Skin of body (tissue), 1 donor: ENCODE measurements at regions not wholly inside any gene's neighbourhood (a gene's known extent, or its start where the extent isn't known, plus 50 kb on each side); places are given as distances from the start of the nearest gene placed in this dataset.
"Not testable (repeated sequence)": the region's sequence is repeated elsewhere in the genome, so short reads cannot be mapped to it uniquely, and the experiment has no call there.

ENCODE experiments used
- DNase-seq: peaks from one replicate; lab custom pipeline; 2025; lab: John Stamatoyannopoulos, UW

DNA sequence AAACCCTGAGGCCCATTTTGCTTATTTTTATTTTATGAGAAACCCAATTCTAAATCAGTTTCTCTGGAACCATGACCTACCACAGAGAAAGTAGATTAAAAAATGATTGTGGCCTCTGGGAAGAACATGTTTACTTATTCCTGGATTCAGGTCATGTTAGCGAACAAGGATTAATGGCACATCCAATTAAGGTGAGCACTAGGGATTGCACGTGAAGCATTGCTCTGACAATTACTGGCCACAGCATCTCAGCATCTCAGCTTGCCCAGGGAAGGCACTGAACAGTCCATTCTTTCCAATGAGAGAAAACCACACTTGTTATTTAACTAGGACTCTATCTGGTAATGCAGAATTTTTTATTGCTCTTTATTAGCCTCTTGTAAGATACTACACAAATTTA lies 119.8 kb downstream of the ZNF330 start:
- DNase-seq = no peak

DNA sequence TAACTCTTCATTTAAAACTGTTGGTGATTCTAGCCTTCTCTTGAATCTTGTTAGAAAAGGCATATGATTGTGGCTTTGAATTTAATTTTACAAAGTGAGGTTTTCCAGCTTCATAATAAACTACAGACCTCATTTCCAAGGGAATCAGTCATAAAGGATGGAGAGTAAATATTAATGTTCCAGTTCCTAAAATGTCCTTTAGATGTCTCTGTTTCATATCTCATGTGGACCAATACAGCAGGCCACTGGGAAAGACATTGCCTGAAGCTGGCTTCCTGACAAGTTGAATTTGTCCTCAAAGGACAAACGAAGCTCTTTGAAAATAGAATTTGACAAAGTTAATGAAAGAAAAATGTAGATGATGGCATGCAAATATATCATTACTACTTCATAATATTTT lies 125.4 kb downstream of the ZNF330 start:
- DNase-seq = peak; percentile 65

DNA sequence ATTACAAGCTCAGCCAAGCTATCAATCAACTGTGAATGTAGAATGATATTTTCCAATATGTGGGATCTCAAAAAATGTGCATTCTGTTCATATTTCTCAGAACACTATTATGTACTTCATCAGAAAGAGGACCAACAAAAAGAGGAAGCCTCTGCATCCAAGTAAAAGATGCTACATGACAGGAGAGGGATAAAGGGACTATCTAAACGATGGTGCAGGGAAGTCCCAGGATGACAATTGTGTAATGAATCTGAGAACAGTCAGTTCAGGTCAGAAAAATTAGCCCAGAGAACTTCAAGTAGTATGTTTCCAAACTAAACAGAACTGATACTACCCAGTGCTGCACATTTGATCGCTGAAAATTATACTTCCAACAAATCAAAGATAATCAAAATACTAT lies 127.0 kb downstream of the ZNF330 start:
- DNase-seq = no peak

DNA sequence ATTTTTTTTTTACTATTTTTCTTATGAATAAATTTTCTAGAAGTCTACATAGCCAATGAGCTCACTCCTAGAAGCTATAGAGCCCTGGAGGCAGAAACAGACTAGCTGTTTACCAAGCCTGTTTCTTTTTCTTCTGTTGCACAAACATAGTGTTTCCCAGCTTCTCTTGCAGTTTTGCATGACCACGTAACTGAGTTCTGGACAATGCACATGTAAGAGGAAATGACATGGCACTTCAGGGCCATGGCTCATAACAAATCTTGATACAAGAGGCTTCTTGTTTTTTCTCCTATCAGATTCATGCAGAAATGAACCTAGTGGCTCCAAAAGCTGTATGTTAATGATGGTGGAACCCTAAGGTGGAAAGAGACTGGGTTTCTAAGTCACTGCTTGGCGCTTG lies 127.4 kb downstream of the ZNF330 start:
- DNase-seq = no peak

DNA sequence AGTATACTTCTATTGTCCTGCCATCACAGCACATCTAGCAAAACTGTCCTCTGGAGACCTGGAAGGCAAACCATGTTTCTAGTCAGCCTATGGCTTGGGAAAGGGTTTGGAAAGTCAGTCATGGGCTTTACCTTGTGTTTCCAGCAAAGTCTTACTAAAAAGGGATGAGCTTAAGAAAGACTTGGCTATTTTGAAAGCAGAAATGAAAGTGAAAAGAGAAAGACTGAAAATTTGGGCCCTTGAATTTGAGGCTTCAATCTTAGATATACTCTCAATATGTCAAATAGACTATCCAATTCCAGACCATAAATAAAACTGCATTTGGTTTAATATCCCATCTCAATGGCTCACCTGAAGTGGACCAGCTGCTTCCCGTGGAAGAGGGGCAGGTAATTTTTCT lies 127.9 kb downstream of the ZNF330 start:
- DNase-seq = no peak

DNA sequence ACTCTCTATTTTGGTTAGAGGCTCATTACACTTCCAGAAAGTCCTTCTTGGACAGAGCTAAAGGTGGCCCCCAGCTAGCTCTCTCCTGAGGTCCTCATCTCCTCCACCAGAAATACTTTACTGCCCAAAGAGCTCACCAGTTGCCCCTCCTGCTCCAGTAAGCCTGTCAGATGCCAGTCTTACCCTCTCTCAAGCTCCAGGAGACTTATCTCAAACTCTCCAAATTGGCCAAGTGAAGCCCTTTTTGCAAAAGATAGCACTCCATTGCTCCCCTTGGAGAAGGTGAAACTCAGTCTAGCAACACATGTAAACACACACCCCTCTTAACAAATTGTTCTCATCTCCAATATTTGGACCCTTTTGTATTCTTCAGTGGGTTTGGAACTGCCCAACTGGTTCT lies 128.5 kb downstream of the ZNF330 start:
- no peak for DNase-seq

DNA sequence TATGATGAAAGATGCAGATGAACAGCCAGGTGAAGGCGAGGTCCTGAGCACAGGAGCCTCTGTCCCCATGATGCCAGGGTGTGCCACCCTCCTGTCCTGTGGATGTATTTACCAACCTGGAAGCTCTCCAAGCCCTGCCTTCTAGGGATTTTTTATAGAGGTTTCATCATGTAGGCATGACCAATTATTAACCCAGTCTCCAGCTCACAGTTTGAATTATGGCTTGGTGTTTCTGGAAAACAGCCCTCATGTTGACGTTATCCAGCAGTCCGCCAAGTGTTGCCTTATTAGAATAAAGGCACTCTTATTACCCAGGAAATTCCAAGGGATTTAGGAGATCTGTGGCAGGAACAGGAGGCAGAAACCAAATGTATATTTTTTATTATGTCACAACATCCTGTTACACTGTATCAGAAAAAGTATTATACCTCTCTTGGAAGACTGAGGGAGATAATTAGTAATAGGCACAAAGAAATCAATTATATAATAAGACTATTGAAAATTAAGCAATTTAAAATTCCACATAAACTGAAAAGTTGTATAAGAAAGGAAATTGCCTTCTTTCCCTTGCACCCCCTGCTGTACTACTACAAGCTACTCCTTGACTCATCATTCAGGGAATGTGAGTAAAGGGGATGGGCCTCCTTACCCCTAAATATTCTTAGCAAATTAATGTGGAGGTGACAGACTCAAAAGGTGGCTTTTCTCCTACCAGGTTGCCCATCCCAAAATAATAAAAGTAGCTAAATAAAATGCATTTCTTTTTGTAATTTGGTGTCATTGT lies 129.6 kb downstream of the ZNF330 start:
- DNase-seq = no peak

DNA sequence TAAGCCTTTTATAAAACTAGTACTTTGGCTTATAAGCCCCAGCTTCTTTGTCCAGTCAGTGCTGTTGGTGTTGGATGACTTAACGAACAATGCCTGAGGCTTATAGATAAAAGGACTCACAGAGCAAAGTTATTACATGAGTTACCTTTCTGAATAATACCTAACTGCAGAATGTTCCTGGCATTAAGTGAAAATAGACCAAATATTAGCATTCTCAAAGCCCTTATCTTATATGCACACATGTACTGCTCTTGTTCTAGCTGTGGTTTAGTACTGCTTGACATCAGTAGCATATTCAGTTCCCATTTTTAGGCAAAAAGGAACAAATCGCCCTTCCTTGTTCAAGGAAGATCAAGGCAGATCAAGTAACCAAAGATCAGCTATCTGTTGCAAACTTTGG lies 131.6 kb downstream of the ZNF330 start:
- DNase-seq = no peak

DNA sequence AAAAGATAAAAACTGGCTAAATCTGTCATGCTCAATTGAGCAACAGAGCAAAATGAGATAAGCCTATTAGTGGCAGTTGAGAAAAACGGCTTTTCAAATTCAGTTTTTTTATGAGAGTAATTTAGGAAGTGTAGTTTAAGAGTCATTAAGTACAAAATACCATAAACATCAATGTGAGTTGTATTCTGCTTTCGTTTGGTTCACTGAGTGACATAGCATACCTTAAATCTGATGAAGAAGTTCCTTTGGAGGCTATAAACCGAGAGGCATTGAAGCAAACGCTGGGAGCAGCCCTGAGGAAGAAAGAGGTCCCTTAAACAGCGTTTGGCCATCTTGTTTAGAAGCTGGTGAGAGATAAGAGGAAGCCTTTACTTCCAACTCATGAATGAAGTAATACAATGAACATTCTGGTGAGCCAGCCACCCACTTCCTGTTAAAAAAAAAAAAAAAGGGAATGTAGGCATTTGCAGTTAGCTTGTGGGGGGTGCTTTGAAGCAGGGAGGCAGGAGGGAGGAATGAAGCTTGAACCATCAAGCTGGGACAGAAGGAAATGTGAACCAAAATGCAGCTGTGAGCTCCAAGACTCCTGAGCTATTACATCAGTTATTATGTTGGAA lies 132.3 kb downstream of the ZNF330 start:
- no peak for DNase-seq

DNA sequence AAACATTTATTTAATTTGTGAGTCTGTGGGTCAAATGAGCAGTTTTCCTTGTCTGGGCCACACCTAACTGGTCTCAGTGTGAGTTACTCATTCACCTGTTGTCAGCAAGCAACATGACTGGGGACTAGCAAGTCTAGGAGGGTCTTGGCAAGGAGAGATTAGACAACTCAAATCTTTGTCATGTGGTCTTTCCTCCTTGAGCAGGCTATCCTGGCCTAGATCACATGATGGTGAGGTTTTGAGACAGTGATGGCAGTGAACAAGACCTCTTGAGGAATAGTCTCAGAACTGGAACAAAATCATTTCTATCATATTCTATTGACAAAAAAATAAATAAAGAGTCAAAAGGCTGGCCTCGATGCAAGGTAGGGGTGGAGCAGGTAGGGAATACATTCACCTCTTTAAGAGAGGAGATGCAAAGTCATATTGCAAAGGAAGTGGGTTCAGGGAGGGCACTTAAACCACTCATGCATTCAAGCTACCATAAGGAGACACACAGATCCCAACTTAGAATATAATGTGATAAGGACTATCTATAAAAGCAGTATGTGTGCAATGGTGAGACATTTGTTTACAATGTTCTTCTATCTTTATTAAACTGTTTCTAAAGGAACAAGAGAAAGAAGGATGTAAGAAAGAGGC lies 135.7 kb downstream of the ZNF330 start:
- DNase-seq = no peak

DNA sequence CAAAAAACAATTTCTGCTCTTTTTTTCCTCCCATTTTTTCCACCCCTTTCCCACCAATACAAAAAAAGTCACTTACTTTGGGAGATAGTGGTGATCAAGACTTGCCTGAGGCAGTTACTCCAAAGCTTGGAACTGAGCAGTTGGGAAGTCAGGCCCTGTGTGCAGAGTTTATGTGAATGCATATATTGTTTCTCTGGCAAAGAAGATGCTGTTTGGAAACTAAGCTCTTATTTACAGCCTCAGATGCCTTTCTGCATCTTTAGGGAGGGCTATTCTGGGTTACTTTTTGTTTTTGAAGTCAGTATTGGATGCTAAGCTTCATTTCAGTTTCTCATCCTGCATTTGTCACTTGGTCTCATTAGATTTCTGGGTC lies 136.3 kb downstream of the ZNF330 start:
- no peak for DNase-seq

DNA sequence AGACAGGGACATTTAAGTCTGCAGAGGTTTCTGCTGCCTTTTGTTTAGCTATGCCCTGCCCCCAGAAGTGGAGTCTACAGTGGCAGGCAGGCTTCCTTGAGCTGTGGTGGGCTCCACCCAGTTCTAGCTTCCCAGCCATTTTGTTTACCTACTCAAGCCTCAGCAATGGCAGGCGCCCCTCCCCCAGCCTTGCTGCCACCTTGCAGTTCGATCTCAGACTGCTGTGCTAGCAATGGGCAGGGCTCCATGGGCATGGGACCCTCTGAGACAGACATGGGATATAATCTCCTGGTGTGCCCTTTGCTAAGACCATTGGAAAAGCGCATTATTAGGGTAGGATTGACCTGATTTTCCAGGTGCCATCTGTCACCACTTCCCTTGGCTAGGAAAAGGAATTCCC lies 147.5 kb downstream of the ZNF330 start:
- not testable (repeated sequence) for DNase-seq

DNA sequence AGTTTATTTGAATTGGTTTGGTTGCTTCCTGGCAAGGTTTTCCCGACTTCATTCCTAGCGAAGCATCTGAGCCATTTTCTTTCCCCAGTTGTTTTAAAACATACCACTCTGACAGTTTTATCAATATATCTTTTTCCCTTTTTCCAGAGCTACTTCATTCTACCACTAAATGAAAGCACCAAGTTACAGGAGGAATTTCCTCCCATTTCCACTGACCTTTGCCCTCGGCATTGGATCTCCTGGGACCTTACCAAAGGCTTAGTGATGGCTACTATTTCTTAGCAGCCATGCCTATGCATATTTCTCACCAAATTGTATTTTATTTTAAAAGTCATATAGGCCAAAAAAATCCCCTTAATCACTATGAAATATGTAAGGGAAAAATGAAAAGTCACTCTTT lies 150.5 kb downstream of the ZNF330 start:
- DNase-seq = no peak

DNA sequence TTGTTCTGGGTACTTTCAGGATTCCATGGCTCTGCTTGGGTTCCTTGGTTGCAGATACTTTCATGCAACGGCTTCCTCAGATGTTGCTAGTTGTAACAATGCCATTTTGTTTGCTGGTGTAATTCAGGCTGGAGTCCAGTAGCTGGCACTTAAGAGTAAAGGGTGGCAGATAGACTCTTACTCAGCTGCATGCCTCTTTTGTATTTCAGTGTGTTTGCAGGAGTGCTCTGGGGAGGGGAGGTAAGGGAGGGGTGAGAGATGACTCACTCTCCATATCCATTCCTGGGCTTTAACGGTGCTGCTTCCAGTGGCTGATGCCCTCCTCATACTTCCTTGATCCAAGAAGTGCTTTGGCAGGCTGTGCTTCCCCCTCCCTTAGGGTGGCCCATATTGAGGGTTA lies 155.2 kb downstream of the ZNF330 start:
- DNase-seq = no peak

DNA sequence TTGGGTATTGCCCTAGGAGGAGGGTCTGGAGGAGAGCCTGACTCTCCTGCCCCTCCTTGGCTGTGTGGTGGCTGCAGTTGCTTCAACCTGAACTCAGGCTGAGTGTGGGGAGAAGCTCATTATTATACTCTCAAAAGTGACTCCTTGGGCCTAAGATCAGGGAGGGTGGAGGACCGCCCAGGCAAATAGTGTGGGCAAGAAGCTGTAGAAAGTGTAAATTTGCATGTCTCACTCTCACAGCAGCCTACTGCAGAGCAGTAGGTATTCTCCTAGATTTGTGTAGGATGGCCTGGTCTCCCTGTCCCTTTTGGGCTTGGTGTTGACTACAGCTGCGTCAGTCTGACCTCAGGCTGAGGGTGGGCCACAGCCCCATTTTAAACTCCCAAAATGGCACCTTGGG lies 156.1 kb downstream of the ZNF330 start:
- no peak for DNase-seq

DNA sequence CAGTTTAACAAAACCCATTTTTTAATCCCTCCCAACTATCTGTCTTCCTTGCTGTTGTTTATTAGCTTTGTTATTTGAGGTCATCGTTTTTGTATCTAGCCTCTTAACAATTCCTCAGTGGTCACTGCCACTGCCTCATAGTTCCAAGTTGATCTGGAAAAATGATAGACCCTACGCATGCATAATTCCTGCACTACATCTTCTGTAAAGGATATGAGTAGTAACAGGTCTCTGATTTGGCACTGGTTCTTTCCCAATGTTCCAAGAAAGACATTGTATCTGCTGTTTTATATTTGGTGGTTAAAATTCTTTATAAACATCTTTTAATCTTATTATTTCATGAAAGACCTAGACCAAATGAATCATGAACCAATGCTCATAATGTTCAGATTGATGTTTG lies 166.6 kb downstream of the ZNF330 start:
- DNase-seq = no peak

DNA sequence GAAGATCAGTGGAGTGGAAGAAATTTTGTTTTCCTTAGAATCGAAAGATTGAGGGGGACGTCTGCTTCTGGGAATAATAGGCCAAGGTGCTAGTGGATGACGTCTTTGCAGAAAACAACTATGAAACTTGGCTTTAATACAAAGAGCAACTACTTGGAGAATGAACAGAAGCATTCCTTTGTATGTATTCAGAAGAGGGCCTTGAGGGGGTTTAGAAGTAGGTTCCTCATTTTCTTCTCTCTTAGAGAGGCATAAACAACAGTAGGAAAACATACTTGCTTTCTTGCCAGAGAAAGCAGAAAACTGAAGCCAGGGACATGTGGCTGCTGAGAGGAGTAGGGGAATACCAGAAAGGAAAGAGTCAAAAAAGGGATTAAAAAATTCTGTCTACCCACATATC lies 167.8 kb downstream of the ZNF330 start:
- no peak for DNase-seq

DNA sequence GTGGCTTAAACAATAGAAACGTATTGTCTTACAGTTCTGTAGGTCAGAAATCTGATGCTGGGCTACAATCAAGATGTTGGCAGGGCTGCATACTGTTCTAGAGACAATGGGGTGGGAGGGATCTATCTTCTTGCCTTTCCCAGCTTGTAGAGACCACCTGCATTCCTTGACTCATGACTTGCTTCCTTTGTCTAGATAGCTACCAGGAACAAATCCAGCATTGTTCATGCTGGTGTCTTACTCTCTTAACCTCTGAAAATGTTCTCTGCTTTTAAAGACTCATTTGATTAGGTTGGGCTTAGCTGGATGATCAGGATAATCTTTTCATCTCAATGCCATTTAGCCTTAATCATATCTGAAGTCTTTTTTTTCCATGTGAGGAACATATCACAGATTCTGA lies 169.0 kb downstream of the ZNF330 start:
- no peak for DNase-seq

DNA sequence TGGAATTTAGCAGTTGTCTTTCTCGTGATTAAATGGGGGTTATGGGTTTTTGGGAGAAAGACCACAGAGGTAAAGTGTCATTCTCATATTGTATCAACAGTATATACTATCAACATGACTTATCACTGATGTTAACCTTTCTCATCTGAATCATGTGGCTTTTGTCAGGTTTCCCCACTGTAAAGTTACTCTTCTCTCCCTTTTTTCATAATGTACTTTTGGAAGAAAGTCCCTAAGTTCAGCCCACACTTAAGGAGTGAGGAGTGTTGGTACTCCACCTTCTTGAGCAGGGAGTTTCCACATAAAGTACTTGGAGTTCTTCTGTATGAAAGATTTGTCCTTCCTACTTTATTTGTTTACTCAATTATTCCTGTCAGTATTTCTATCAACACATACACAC lies 169.9 kb downstream of the ZNF330 start:
- DNase-seq = no peak

DNA sequence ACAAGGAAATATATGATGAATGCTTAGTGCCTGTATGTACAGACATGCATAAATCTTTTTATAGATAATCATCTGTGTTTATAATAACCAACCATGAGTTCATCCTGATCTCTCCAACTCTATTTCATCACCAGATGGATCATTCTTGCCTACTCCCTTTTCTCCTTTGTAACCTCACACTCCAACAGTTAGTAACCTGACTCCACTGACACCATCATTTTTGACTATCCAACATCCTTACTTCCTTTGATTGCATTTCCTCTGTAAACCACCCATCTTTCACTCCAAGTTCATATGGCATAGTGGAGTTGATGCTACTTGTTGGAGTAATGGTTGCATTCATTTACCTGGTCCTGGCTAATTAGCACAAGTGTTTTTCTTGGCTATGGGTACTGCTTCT lies 170.6 kb downstream of the ZNF330 start:
- DNase-seq = no peak

DNA sequence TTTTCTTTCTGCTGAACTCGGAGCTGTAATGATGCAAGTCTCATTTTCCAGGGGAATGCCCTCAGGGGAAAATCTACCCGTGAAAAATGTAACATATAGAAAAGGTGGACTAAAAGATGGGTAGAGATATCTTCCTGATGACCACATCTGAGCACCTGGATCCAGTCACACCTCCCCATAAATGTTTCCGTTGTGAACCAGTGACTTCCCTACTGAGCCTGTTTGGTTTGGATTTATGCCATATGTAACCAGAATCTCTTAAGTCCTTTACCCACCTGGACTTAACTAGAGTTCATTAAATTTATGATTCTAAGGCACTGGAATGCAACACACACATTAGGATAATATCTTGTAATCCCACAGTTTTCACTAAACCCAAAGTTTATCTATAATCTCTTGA lies 171.1 kb downstream of the ZNF330 start:
- DNase-seq = no peak

DNA sequence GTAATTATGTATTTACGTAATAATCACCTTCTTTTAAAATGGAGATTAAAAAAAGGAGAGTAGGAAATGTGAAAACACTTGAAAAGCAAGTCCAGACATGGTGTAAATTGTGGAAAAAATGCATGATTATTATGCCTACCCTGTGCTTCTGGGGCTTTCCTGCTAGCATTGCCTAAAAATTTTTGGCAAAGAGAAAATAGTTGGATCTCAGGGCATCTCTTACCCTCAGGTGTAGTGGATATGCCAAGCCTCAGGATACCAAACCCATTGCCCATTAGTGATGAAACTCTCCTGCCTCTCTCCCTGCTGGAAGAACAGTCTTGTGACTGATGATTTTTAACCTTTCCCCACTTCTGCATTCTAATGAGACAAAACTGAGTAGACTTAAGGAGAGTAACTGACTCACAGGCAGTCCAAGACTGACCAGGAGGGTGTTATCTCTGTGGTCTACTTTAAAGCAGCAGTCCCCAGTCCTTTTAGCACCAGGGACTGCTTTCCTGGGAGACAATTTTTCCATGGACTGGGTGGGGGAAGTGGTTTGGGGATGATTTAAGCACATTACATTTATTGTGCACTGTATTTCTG lies 174.6 kb downstream of the ZNF330 start:
- no peak for DNase-seq

DNA sequence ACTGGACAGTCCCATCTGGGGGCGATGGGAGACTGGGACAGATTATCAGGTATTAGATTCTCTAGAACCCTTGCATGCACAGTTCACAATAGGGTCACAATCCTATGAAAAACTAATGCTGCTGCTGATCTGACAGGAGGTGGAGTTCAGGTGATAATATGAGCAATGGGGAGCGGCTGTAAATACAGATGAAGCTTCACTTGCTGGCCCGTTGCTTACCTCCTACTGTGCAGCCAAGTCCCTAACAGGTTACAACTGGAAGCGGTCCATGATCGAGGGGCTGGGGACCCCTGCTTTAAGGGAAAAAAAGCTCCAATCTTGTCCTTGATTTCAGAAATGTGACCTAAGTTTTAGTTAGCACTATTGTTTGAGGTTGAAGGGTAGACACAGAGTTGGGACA lies 175.2 kb downstream of the ZNF330 start:
- no peak for DNase-seq
